T-helper 1 cell treated with Interleukin-12 subunit alpha and Interleukin-12 subunit beta and Interleukin-4 antibody, amounts not matched to agents 30 ng/mL and 1 ng/mL, for 36 hours (primary cell): ENCODE measurements at regions not wholly inside any gene's neighbourhood (a gene's known extent, or its start where the extent isn't known, plus 50 kb on each side); places are given as distances from the start of the nearest gene placed in this dataset.

Experiments used
- intact Hi-C: fragments of 100-400 bp; cut with micrococcal nuclease; formaldehyde crosslinking; loops from one replicate; pipeline ENCODE4 v1.15.1; 2024

- intact Hi-C loops: no loop called here
Measured at GRCh38 chr2:104040771-104041170, 813.1 kb upstream of the POU3F3 start.

GRCh38 chr2:104041351-104041750, 812.6 kb upstream of the POU3F3 start:
- intact Hi-C loops: no loop called here

GRCh38 chr2:104043864-104044263, 810.1 kb upstream of the POU3F3 start:
- intact Hi-C loops: no loop called here

GRCh38 chr2:104045071-104045470, 808.8 kb upstream of the POU3F3 start:
- intact Hi-C loops: no loop called here

- intact Hi-C loops: no loop called here
Measured at GRCh38 chr2:104046466-104046865, 807.4 kb upstream of the POU3F3 start.

- intact Hi-C loops: no loop called here
Measured at GRCh38 chr2:104047516-104047915, 806.4 kb upstream of the POU3F3 start.

GRCh38 chr2:104049438-104049837, 804.5 kb upstream of the POU3F3 start:
- intact Hi-C loops: no loop called here

GRCh38 chr2:104049981-104050380, 803.9 kb upstream of the POU3F3 start:
- intact Hi-C loops: no loop called here

GRCh38 chr2:104050656-104051242, 803.2 kb upstream of the POU3F3 start:
- intact Hi-C loops: no loop called here

GRCh38 chr2:104051766-104052165, 802.1 kb upstream of the POU3F3 start:
- intact Hi-C loops: no loop called here

GRCh38 chr2:104052356-104052755, 801.6 kb upstream of the POU3F3 start:
- intact Hi-C loops: no loop called here

- intact Hi-C loops: no loop called here
Measured at GRCh38 chr2:104056451-104056850, 797.5 kb upstream of the POU3F3 start.

GRCh38 chr2:104068665-104069064, 785.2 kb upstream of the POU3F3 start:
- intact Hi-C loops: no loop called here

- intact Hi-C loops: no loop called here
Measured at GRCh38 chr2:104077573-104077972, 776.3 kb upstream of the POU3F3 start.

- intact Hi-C loops: no loop called here
Measured at GRCh38 chr2:104078431-104079157, 775.3 kb upstream of the POU3F3 start.

- intact Hi-C loops: no loop called here
Measured at GRCh38 chr2:104088745-104089144, 765.2 kb upstream of the POU3F3 start.

GRCh38 chr2:104090407-104090806, 763.5 kb upstream of the POU3F3 start:
- intact Hi-C loops: no loop called here

GRCh38 chr2:104091894-104092293, 762.0 kb upstream of the POU3F3 start:
- intact Hi-C loops: no loop called here

GRCh38 chr2:104092886-104093285, 761.0 kb upstream of the POU3F3 start:
- intact Hi-C loops: no loop called here

- intact Hi-C loops: no loop called here
Measured at GRCh38 chr2:104102615-104103014, 751.3 kb upstream of the POU3F3 start.

GRCh38 chr2:104109356-104109755, 744.6 kb upstream of the POU3F3 start:
- intact Hi-C loops: no loop called here

GRCh38 chr2:104118889-104119288, 735.0 kb upstream of the POU3F3 start:
- intact Hi-C loops: no loop called here

- intact Hi-C loops: no loop called here
Measured at GRCh38 chr2:104120171-104120570, 733.7 kb upstream of the POU3F3 start.
